ENCODE measurements at regions not wholly inside any gene's neighbourhood (a gene's known extent, or its start where the extent isn't known, plus 50 kb on each side); places are given as distances from the start of the nearest gene placed in this dataset.

- TF ChIP-seq CTCF (IDR thresholded peaks at IDR 0.05): no peak
- no peak for TF ChIP-seq POLR2A (IDR thresholded peaks at IDR 0.05)
Observed at GRCh38 chr2:239716009-239716408, 309.1 kb downstream of the NDUFA10 start.
